Hepatocyte (in vitro differentiated cells): ENCODE measurements at regions not wholly inside any gene's neighbourhood (a gene's known extent, or its start where the extent isn't known, plus 50 kb on each side); places are given as distances from the start of the nearest gene placed in this dataset.

ENCODE experiments used
- DNase-seq: peaks from one replicate; pipeline ENCODE4 v3.0.0-alpha.2; 2016; ENCODE audit warnings: low spot score
- H2AFZ ChIP-seq: fragments of 200-600 bp; sonication (generic); 2 replicates; pipeline ENCODE4 v1.6.0; 2016; ENCODE audit warnings: antibody characterized with exemption, mild to moderate bottlenecking
- H3K27ac ChIP-seq: fragments of 200-600 bp; sonication (generic); 2 replicates; pipeline ENCODE4 v1.5.1; 2016; ENCODE audit warnings: mild to moderate bottlenecking
- H3K27me3 ChIP-seq: fragments of 200-600 bp; sonication (generic); 2 replicates; pipeline ENCODE4 v1.6.1; 2016
- H3K36me3 ChIP-seq: fragments of 200-600 bp; sonication (generic); replicated peaks from 2 replicates; pipeline ENCODE4 v1.5.1; 2016; ENCODE audit warnings: low read depth; ENCODE audit not compliant: insufficient read depth
- H3K4me1 ChIP-seq: fragments of 200-600 bp; sonication (generic); 2 replicates; pipeline ENCODE4 v1.5.1; 2016; ENCODE audit warnings: mild to moderate bottlenecking, moderate library complexity; ENCODE audit not compliant: insufficient read depth
- H3K4me2 ChIP-seq: fragments of 200-600 bp; sonication (generic); 2 replicates; pipeline ENCODE4 v1.6.0; 2016
- H3K4me3 ChIP-seq: fragments of 200-600 bp; sonication (generic); 2 replicates; pipeline ENCODE4 v1.5.1; 2016; ENCODE audit warnings: mild to moderate bottlenecking
- H3K79me2 ChIP-seq: fragments of 200-600 bp; sonication (generic); 2 replicates; pipeline ENCODE4 v1.6.0; 2017; ENCODE audit warnings: mild to moderate bottlenecking
- H3K9me2 ChIP-seq: fragments of 200-600 bp; sonication (generic); replicated peaks from 2 replicates; pipeline ENCODE4 v1.6.0; 2017; ENCODE audit warnings: mild to moderate bottlenecking; ENCODE audit not compliant: insufficient read depth
- H3K9me3 ChIP-seq: fragments of 200-600 bp; sonication (generic); 2 replicates; pipeline ENCODE4 v1.5.1; 2016; ENCODE audit warnings: low read depth, mild to moderate bottlenecking
- H4K20me1 ChIP-seq: fragments of 200-600 bp; sonication (generic); 2 replicates; pipeline ENCODE4 v1.6.0; 2016; ENCODE audit warnings: mild to moderate bottlenecking; ENCODE audit not compliant: insufficient read depth, poor library complexity, severe bottlenecking
- EZH2 ChIP-seq: fragments of 200-600 bp; sonication (generic); IDR thresholded peaks from 2 replicates; pipeline ENCODE4 v1.6.1; 2016; ENCODE audit warnings: antibody characterized with exemption, mild to moderate bottlenecking, borderline replicate concordance
- EZH2phosphoT487 ChIP-seq: fragments of 200-600 bp; sonication (generic); IDR thresholded peaks from one replicate; pipeline ENCODE4 v1.6.1; 2018; ENCODE audit warnings: antibody characterized with exemption, mild to moderate bottlenecking, low read depth, moderate library complexity; ENCODE audit not compliant: unreplicated experiment, severe bottlenecking
- WGBS: methylation state at CpG from one replicate; pipeline ENCODE4 v1.1.6; 2016; ENCODE audit warnings: low lambda C conversion rate; ENCODE audit errors: missing lambda C conversion rate; 5-methylcytosine and 5-hydroxymethylcytosine counted together
- TF ChIP-seq, protein P1 (sequence below): fragments of 200-600 bp; sonication (generic); IDR thresholded peaks from 2 replicates; pipeline ENCODE4 v1.5.1; 2016; ENCODE audit warnings: antibody characterized with exemption, mild to moderate bottlenecking; ENCODE audit not compliant: poor library complexity

DNA sequence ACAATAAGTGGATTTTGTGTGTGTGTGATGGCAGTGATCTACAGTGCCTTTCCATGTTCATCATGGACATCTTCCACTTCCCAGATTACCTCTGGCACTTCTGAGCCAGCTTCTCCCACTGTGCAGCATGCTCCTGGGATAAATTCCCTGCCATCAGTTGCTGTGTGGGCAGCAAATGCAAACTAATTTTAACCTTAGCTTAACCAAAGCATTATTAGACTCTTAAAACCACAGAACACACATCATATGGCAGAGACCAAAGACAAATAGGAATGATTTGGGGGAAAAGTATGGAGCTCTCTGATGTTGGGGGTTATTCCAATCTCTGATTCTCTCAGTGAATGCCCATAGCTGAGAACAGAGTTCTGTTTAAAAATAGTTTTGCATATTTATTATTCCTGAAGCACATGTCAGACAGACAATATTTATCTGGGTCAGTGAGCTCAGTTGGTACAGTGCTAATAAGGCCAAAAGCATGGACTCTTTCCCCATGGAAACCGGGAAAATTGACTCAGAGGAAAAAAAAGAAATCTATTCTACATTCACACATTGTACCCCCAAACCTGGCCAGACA is 567.4 kb downstream of the IQCM start:
- 96% methylated on average over 1 of the region's 1 CpG for WGBS
- no peak for DNase-seq
- H3K9me2 ChIP-seq, result no peaks in the 10 kb centered on the region

DNA sequence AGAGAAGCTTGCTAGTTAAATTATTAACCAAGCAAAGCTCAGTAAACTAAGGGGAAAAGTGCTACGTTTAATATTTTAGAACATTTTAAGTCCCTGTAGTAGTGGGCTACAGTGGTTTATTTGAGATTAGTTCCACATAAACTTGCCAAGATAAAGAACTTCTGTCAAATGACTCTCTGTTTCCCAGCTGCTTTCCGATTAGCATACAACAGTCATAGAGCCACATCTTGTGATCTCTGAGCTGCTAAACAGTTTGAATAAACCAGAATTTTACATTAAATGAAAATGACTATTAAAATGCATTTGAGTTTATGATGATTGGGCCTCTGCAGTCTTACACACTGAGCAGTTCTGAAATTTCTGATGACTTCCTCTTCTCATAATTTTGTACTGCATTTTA is 568.5 kb downstream of the IQCM start:
- H3K4me2 ChIP-seq, result no peak overlapping the region
- H2AFZ ChIP-seq, result no peak overlapping the region
- no peak overlapping the region for H3K4me3 ChIP-seq
- no peaks in the 10 kb centered on the region for H3K9me3 ChIP-seq
- no peak for DNase-seq
- no peaks in the 10 kb centered on the region for H4K20me1 ChIP-seq
- no peaks in the 10 kb centered on the region for H3K9me2 ChIP-seq
- no peak overlapping the region for H3K27ac ChIP-seq
- no peaks in the 10 kb centered on the region for H3K27me3 ChIP-seq
- TF ChIP-seq, protein P1, sequence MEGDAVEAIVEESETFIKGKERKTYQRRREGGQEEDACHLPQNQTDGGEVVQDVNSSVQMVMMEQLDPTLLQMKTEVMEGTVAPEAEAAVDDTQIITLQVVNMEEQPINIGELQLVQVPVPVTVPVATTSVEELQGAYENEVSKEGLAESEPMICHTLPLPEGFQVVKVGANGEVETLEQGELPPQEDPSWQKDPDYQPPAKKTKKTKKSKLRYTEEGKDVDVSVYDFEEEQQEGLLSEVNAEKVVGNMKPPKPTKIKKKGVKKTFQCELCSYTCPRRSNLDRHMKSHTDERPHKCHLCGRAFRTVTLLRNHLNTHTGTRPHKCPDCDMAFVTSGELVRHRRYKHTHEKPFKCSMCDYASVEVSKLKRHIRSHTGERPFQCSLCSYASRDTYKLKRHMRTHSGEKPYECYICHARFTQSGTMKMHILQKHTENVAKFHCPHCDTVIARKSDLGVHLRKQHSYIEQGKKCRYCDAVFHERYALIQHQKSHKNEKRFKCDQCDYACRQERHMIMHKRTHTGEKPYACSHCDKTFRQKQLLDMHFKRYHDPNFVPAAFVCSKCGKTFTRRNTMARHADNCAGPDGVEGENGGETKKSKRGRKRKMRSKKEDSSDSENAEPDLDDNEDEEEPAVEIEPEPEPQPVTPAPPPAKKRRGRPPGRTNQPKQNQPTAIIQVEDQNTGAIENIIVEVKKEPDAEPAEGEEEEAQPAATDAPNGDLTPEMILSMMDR, result no peak
- 40% methylated on average over 2 of the region's 2 CpGs for WGBS
- no peaks in the 10 kb centered on the region for H3K4me1 ChIP-seq
- H3K36me3 ChIP-seq, result no peaks in the 10 kb centered on the region
- H3K79me2 ChIP-seq, result no peaks in the 10 kb centered on the region

More for the DNA sequence above, 567.4 kb downstream of the IQCM start:
- Histone ChIP-seq H2AFZ (no peak overlapping the region), H3K4me1 (no peaks in the 10 kb centered on the region), H3K4me3 (no peak overlapping the region), H3K4me2 (no peak overlapping the region), H3K27ac (no peak overlapping the region), H4K20me1 (no peaks in the 10 kb centered on the region), H3K27me3 (no peaks in the 10 kb centered on the region), H3K36me3 (no peaks in the 10 kb centered on the region), H3K79me2 (no peaks in the 10 kb centered on the region), H3K9me3 (no peaks in the 10 kb centered on the region)
- TF ChIP-seq EZH2 (no peak), EZH2phosphoT487 (no peak)
- TF ChIP-seq, protein P1, result no peak

DNA sequence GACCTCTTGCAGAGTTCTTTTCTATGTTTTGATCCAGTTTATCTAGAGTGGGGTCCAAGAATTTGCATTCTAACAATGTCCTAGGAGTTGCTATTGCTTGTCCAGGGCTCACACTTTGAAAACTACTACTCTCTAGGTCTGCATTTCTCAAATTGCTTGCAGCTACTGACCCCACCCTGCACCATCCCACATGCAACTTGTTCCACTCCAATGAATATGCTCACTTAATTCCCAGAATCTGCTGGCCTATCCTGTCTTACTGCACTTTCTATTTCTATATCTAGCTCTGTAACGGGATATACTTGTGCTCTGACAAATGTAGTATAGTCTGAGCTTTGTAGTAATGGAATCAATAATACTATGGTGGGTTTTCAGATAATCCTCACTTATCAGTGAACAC is 570.3 kb downstream of the IQCM start:
- H2AFZ ChIP-seq, result no peak overlapping the region
- H3K4me3 ChIP-seq, result no peak overlapping the region
- WGBS, result 86% methylated on average over 1 of the region's 1 CpG

More for the DNA sequence above, 570.3 kb downstream of the IQCM start:
- Histone ChIP-seq H3K9me3 (no peaks in the 10 kb centered on the region), H4K20me1 (no peaks in the 10 kb centered on the region), H3K4me1 (no peaks in the 10 kb centered on the region), H3K27me3 (no peaks in the 10 kb centered on the region), H3K79me2 (no peaks in the 10 kb centered on the region), H3K9me2 (no peaks in the 10 kb centered on the region), H3K36me3 (no peaks in the 10 kb centered on the region), H3K4me2 (no peak overlapping the region), H3K27ac (no peak overlapping the region)
- no peak for DNase-seq
- TF ChIP-seq EZH2 (no peak), EZH2phosphoT487 (no peak)
- TF ChIP-seq, protein P1, result no peak
